CD4-positive, CD25-positive, alpha-beta regulatory T cell (primary cell): ENCODE measurements at regions not wholly inside any gene's neighbourhood (a gene's known extent, or its start where the extent isn't known, plus 50 kb on each side); places are given as distances from the start of the nearest gene placed in this dataset.

Experiments
- ATAC-seq, 2 donors: fragments of 150-1000 bp; cut with Tn5 transposase; one replicate each; pipeline ENCODE4 v1.10.0; 2021; ENCODE audit warnings: low read depth in 2 of 2, moderate number of reproducible peaks in 2 of 2, moderate library complexity in 1 of 2
- DNase-seq, 3 donors: peaks; one replicate each; pipeline versions ENCODE4 v3.0.0 to v3.0.0-alpha.2; 2012 to 2022; ENCODE audit warnings: mixed read lengths in 1 of 3
- H3K27ac ChIP-seq: one replicate; pipeline ENCODE4 v1.7.0; 2013; ENCODE audit warnings: mild to moderate bottlenecking, low read length; ENCODE audit not compliant: insufficient read depth, poor library complexity, severe bottlenecking
- H3K27me3 ChIP-seq: one replicate; pipeline ENCODE4 v1.7.0; 2013; ENCODE audit warnings: low read length; ENCODE audit not compliant: control insufficient read depth, insufficient read depth
- H3K36me3 ChIP-seq: one replicate; pipeline ENCODE4 v1.7.0; 2013; ENCODE audit warnings: mild to moderate bottlenecking, low read length, moderate library complexity; ENCODE audit not compliant: control insufficient read depth, insufficient read depth
- H3K4me1 ChIP-seq: 2 replicates; pipeline ENCODE4 v1.7.0; 2013; ENCODE audit warnings: mild to moderate bottlenecking, low read length; ENCODE audit not compliant: insufficient read depth, control insufficient read depth, poor library complexity, severe bottlenecking
- H3K4me3 ChIP-seq: one replicate; pipeline ENCODE4 v1.7.0; 2013; ENCODE audit warnings: low read depth, mild to moderate bottlenecking, low read length, moderate library complexity
- H3K9me3 ChIP-seq, 2 experiments: 1 replicate in 1 of 2; 2 replicates in 1 of 2; pipeline ENCODE4 v1.7.0; 2013; ENCODE audit warnings: low read length in 2 of 2, mild to moderate bottlenecking in 1 of 2, moderate library complexity in 1 of 2; ENCODE audit not compliant: control insufficient read depth in 2 of 2
- H3K27ac Mint-ChIP-seq, 3 donors: one replicate each; pipeline ENCODE4 v1.8.0; 2020 to 2022; ENCODE audit warnings: mild to moderate bottlenecking in 3 of 3, mixed read lengths in 3 of 3, moderate library complexity in 2 of 3
- H3K27me3 Mint-ChIP-seq: one replicate; pipeline ENCODE4 v1.8.0; 2022; ENCODE audit warnings: mild to moderate bottlenecking, mixed read lengths
- H3K36me3 Mint-ChIP-seq: one replicate; pipeline ENCODE4 v1.8.0; 2020; ENCODE audit warnings: mixed read lengths
- H3K4me1 Mint-ChIP-seq, 4 donors: one replicate each; pipeline ENCODE4 v1.8.0; 2020 to 2022; ENCODE audit warnings: mixed read lengths in 4 of 4, mild to moderate bottlenecking in 1 of 4
- H3K4me3 Mint-ChIP-seq, 4 donors: one replicate each; pipeline ENCODE4 v1.8.0; 2020 to 2022; ENCODE audit warnings: mild to moderate bottlenecking in 4 of 4, mixed read lengths in 4 of 4, moderate library complexity in 3 of 4
- H3K9me3 Mint-ChIP-seq, 7 donors: one replicate each; pipeline ENCODE4 v1.8.0; 2020 to 2022; ENCODE audit warnings: mixed read lengths in 7 of 7, mild to moderate bottlenecking in 3 of 7, moderate library complexity in 2 of 7

DNA sequence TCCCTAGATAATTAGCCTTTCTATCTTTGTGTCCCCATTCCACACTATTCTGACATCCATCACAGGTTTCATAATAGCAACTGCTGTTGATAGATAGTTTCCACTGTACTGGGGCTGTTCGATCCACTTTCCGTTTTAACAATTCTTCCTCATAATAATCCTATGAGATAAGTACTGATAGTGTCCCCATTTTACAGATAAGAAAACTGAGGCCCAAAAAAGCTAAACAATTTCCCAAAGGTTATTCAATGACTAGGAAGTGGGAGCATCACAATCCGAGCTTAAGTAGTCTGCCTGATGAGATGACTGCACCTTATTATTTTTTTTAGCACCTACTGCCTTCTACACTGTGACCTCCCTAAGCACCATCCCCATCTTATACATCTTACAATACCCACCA, 569.2 kb downstream of the STK39 start:
- DNase-seq, result no peak
- no peaks in the 10 kb centered on the region for H3K4me1 Mint-ChIP-seq
- no peaks in the 10 kb centered on the region for H3K36me3 Mint-ChIP-seq
- H3K27ac Mint-ChIP-seq, result no peak overlapping the region
- Histone ChIP-seq H3K36me3 (no peaks in the 10 kb centered on the region), H3K27ac (no peak overlapping the region), H3K27me3 (no peaks in the 10 kb centered on the region), H3K4me1 (no peaks in the 10 kb centered on the region), H3K4me3 (no peak overlapping the region), H3K9me3 (no peaks in the 10 kb centered on the region)
- no peak overlapping the region for H3K4me3 Mint-ChIP-seq
- H3K27me3 Mint-ChIP-seq, result no peaks in the 10 kb centered on the region
- peaks cover 0 to 3% (median 2%) of the 10 kb centered on the region in 7 donors for H3K9me3 Mint-ChIP-seq
- no peak for ATAC-seq

DNA sequence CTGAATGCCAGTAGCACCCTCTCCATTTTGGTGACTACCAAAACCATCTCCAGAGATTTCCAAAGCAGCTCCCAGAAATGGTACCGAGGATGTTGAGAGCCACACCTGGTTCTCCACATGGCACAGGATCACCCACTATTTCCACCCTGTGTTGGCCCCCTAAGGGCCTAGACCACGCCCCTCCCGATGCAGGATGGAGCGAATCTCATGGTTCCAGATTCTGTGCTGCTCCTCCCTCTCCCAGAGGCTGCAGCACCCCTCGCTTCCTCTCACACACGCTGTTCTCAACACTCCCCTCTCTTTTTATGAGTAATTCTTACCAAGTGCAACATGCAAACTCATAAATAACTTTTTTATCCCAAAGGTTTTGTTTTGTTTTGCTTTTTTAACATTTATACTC, 571.5 kb downstream of the STK39 start:
- no peaks in the 10 kb centered on the region for H3K4me1 ChIP-seq
- H3K27ac Mint-ChIP-seq, result no peak overlapping the region
- H3K27ac ChIP-seq, result no peak overlapping the region
- H3K27me3 Mint-ChIP-seq, result no peaks in the 10 kb centered on the region
- no peaks in the 10 kb centered on the region for H3K27me3 ChIP-seq
- H3K4me3 ChIP-seq, result no peak overlapping the region
- no peak overlapping the region for H3K4me3 Mint-ChIP-seq
- DNase-seq (no peak), ATAC-seq (no peak)
- no peaks in the 10 kb centered on the region for H3K4me1 Mint-ChIP-seq
- H3K36me3 ChIP-seq, result no peaks in the 10 kb centered on the region
- peaks cover 0 to under 1% of the 10 kb centered on the region in 2 experiments for H3K9me3 ChIP-seq
- H3K9me3 Mint-ChIP-seq, result peaks cover 0 to 6% (median 4%) of the 10 kb centered on the region in 7 donors
- no peaks in the 10 kb centered on the region for H3K36me3 Mint-ChIP-seq

- Mint-ChIP-seq H3K27ac (no peak overlapping the region), H3K4me1 (no peaks in the 10 kb centered on the region), H3K36me3 (no peaks in the 10 kb centered on the region), H3K9me3 (peaks cover 1 to 21% (median 5%) of the 10 kb centered on the region in 7 donors), H3K27me3 (peaks cover 5% of the 10 kb centered on the region), H3K4me3 (no peak overlapping the region)
- H3K27me3 ChIP-seq, result no peaks in the 10 kb centered on the region
- no peak overlapping the region for H3K4me3 ChIP-seq
- DNase-seq (no peak), ATAC-seq (no peak)
- peaks cover 10 to 14% of the 10 kb centered on the region in 2 experiments for H3K9me3 ChIP-seq
- H3K36me3 ChIP-seq, result no peaks in the 10 kb centered on the region
- no peak overlapping the region for H3K27ac ChIP-seq
- no peaks in the 10 kb centered on the region for H3K4me1 ChIP-seq
These were observed 576.8 kb downstream of the STK39 start for GRCh38 chr2:167670588-167670987.

GRCh38 chr2:167653131-167653530, 594.3 kb downstream of the STK39 start:
- no peak overlapping the region for H3K27ac Mint-ChIP-seq
- H3K4me1 Mint-ChIP-seq, result no peaks in the 10 kb centered on the region
- no peaks in the 10 kb centered on the region for H3K4me1 ChIP-seq
- ATAC-seq (no peak), DNase-seq (no peak)
- peaks cover 4% of the 10 kb centered on the region for H3K27me3 Mint-ChIP-seq
- H3K4me3 ChIP-seq, result no peak overlapping the region
- H3K9me3 ChIP-seq, result no peaks in the 10 kb centered on the region
- H3K9me3 Mint-ChIP-seq, result peaks cover 0 to 3% (median 0%) of the 10 kb centered on the region in 7 donors
- no peaks in the 10 kb centered on the region for H3K36me3 Mint-ChIP-seq
- no peaks in the 10 kb centered on the region for H3K36me3 ChIP-seq
- no peak overlapping the region for H3K27ac ChIP-seq
- H3K4me3 Mint-ChIP-seq, result no peak overlapping the region
- H3K27me3 ChIP-seq, result no peaks in the 10 kb centered on the region

DNA sequence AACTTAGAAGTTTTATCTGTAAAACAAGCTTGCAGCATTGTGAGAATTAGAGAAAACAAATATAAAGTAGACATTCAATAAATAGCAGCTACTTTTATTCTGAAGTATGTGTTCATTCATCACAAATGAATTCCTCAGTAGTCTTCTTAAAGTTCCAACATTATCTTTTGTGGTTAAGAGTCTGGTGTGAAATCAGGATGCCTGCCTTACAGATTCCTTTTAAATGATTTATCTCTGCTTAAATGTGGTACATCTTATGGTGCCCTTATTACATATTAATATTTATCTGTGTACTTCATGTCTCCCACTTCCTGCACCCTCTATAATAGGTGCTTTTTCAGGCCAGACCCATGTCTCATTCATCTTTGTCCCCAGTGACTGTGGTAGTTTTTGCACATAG, 595.0 kb downstream of the STK39 start:
- Histone ChIP-seq H3K4me1 (no peaks in the 10 kb centered on the region), H3K9me3 (no peaks in the 10 kb centered on the region), H3K27ac (no peak overlapping the region), H3K36me3 (no peaks in the 10 kb centered on the region), H3K4me3 (no peak overlapping the region), H3K27me3 (no peaks in the 10 kb centered on the region)
- Mint-ChIP-seq H3K36me3 (no peaks in the 10 kb centered on the region), H3K27me3 (peaks cover 4% of the 10 kb centered on the region), H3K4me3 (no peak overlapping the region), H3K4me1 (no peaks in the 10 kb centered on the region), H3K27ac (no peak overlapping the region), H3K9me3 (peaks cover 0 to 3% (median 0%) of the 10 kb centered on the region in 7 donors)
- ATAC-seq, result no peak
- DNase-seq, result no peak

DNA sequence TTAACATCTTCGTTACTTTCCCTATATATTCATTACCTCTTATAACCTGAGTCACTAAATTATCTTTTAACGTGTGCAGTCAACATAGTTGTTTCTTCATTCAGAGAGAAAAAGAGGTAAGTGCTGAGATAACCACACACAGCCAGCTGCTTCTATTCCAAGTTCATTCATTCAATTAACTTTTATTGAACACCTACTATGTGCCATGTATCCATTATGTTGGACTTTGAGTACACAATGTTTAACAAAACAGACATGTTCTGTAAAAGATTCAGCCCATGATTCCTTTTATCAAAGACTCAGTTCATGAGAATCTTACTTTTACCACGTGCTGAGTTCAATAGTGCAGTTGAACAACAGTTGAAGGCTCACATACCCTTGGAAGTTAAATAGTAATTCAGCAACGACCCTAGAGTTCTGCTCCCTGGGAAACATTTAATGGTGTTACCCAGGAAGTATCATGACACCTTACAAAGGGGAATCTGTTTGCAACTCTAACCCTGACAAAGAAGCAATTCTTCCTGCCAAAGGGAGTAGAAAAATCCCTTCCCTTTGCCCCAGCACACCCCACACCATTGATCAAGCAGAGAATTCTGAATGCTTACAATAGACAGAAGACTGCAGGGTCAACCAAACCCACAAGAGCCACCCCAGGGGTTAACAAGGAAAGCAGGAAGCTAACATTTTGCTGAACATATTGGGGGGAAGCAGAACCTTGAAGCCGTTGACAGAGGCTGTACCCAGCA, 595.8 kb downstream of the STK39 start:
- no peak for ATAC-seq
- H3K4me1 Mint-ChIP-seq, result no peaks in the 10 kb centered on the region
- Histone ChIP-seq H3K27me3 (no peaks in the 10 kb centered on the region), H3K36me3 (no peaks in the 10 kb centered on the region), H3K9me3 (no peaks in the 10 kb centered on the region), H3K27ac (no peak overlapping the region), H3K4me3 (no peak overlapping the region), H3K4me1 (no peaks in the 10 kb centered on the region)
- peaks cover 0 to 3% (median 0%) of the 10 kb centered on the region in 7 donors for H3K9me3 Mint-ChIP-seq
- peaks cover 4% of the 10 kb centered on the region for H3K27me3 Mint-ChIP-seq
- no peaks in the 10 kb centered on the region for H3K36me3 Mint-ChIP-seq
- H3K27ac Mint-ChIP-seq, result no peak overlapping the region
- no peak for DNase-seq
- no peak overlapping the region for H3K4me3 Mint-ChIP-seq

- Histone ChIP-seq H3K27me3 (no peaks in the 10 kb centered on the region), H3K27ac (no peak overlapping the region), H3K4me1 (no peaks in the 10 kb centered on the region), H3K4me3 (no peak overlapping the region), H3K9me3 (no peaks in the 10 kb centered on the region), H3K36me3 (no peaks in the 10 kb centered on the region)
- H3K4me3 Mint-ChIP-seq, result no peak overlapping the region
- H3K9me3 Mint-ChIP-seq, result peaks cover 0 to 5% (median 0%) of the 10 kb centered on the region in 7 donors
- ATAC-seq, result no peak
- no peak overlapping the region for H3K27ac Mint-ChIP-seq
- no peaks in the 10 kb centered on the region for H3K36me3 Mint-ChIP-seq
- no peaks in the 10 kb centered on the region for H3K4me1 Mint-ChIP-seq
- DNase-seq, result no peak
- H3K27me3 Mint-ChIP-seq, result peaks cover 4% of the 10 kb centered on the region
These were observed 600.8 kb downstream of the STK39 start for GRCh38 chr2:167646557-167646956.

- Mint-ChIP-seq H3K9me3 (peaks cover 0 to 3% (median 2%) of the 10 kb centered on the region in 7 donors), H3K27me3 (peaks cover 3% of the 10 kb centered on the region), H3K4me1 (no peaks in the 10 kb centered on the region), H3K36me3 (no peaks in the 10 kb centered on the region), H3K27ac (no peak overlapping the region), H3K4me3 (no peak overlapping the region)
- Histone ChIP-seq H3K4me3 (no peak overlapping the region), H3K9me3 (no peaks in the 10 kb centered on the region), H3K27ac (no peak overlapping the region), H3K4me1 (no peaks in the 10 kb centered on the region), H3K36me3 (no peaks in the 10 kb centered on the region), H3K27me3 (no peaks in the 10 kb centered on the region)
- DNase-seq (no peak), ATAC-seq (no peak)
These were observed 607.3 kb downstream of the STK39 start for GRCh38 chr2:167640096-167640495.
